ENCODE measurements at regions not wholly inside any gene's neighbourhood (a gene's known extent, or its start where the extent isn't known, plus 50 kb on each side); places are given as distances from the start of the nearest gene placed in this dataset.

DNA sequence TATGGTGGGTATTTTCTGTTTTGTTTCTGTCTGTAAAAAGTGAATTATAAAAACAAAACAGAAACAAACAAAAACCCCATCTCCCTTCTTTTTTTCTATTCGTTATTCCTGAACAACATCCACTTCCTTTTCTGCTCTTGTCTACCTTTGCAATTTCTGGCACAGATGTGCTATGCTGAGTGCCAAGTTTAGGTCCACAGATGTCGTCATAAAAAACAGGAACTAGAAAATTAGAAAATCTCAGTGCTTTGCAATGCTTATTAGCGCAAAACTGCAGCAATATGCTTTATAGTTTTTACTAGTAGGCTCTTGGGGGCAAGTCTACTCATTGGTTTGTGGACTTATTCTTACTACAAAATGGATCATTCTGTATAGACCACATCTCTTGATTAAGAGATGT, 94.2 kb upstream of the PRKCQ start:
- Mint-ChIP-seq H3K9me3 (0 out of 5 replicates have a peak, but pooled peaks cover 0 to 2% of the 10 kb centered on the region in 2 experiments), H3K27ac (no peak overlapping the region), H3K27me3 (ENCODE audit: low read depth) (no peaks in the 10 kb centered on the region), H3K4me1 (peaks cover 4 to 6% of the 10 kb centered on the region in 2 experiments; a peak in 3 of 4 replicates), H3K4me3 (no peak overlapping the region), H3K36me3 (ENCODE audit: insufficient read depth in 1 of 3, low read depth in 3 of 3) (no peaks in the 10 kb centered on the region)
- no peak for TF ChIP-seq CTCF (conservative IDR thresholded peaks at IDR 0.05)
- Histone ChIP-seq H3K9ac (ENCODE audit: extremely low read depth, insufficient read length, low read length) (no peak overlapping the region), H3K9me3 (ENCODE audit: control insufficient read depth, low read depth, low read length) (no peaks in the 10 kb centered on the region), H3K4me1 (ENCODE audit: insufficient read depth, low read length) (no peaks in the 10 kb centered on the region), H3K23ac (ENCODE audit: insufficient read length, low read depth, low read length) (no peak overlapping the region), H3K27me3 (ENCODE audit: insufficient read depth, low read length) (no peaks in the 10 kb centered on the region), H4K20me1 (ENCODE audit: control insufficient read depth, insufficient read depth, insufficient read length) (no peaks in the 10 kb centered on the region), H3K79me1 (ENCODE audit: insufficient read depth, low read depth, low read length, poor library complexity, severe bottlenecking) (no peaks in the 10 kb centered on the region), H2AFZ (ENCODE audit: low read length) (no peak overlapping the region), H2BK20ac (ENCODE audit: low read depth, low read length, poor library complexity, severe bottlenecking) (no peak overlapping the region), H3K79me2 (ENCODE audit: insufficient read depth, low read length) (no peaks in the 10 kb centered on the region), H3K4ac (ENCODE audit: low read depth, low read length) (no peak overlapping the region), H2BK120ac (ENCODE audit: low read depth, low read length, poor library complexity, severe bottlenecking) (no peak overlapping the region), H2BK12ac (ENCODE audit: insufficient read length, low read depth, low read length) (no peak overlapping the region), H3K18ac (ENCODE audit: insufficient read length, low read depth, low read length) (no peak overlapping the region), H3K56ac (ENCODE audit: insufficient read length, low read depth, low read length) (no peak overlapping the region), H2AK5ac (ENCODE audit: insufficient read length, low read length) (no peak overlapping the region), H3K14ac (ENCODE audit: insufficient read depth, low read length) (no peak overlapping the region), H2BK5ac (ENCODE audit: insufficient read length, low read length) (no peak overlapping the region), H4K8ac (replicated peaks; ENCODE audit: insufficient read length, low read depth, low read length) (no peak overlapping the region), H3K23me2 (ENCODE audit: insufficient read length, low read depth, low read length, poor library complexity, severe bottlenecking) (no peaks in the 10 kb centered on the region), H4K5ac (ENCODE audit: insufficient read length, low read depth, low read length) (no peak overlapping the region), H3K4me2 (ENCODE audit: insufficient read depth, insufficient read length, low read length) (no peak overlapping the region), H2BK15ac (ENCODE audit: low read depth, low read length) (no peak overlapping the region), H3K27ac (ENCODE audit: insufficient read length, low read depth, low read length) (no peak overlapping the region), H4K91ac (ENCODE audit: insufficient read length, low read depth, low read length) (no peak overlapping the region), H3T11ph (ENCODE audit: low read length) (no peak overlapping the region)
- WGBS (ENCODE audit: extremely low coverage, insufficient read length, low lambda C conversion rate), result no CpG with 5 or more reads among the region's 3 CpGs
- DNase-seq, result no peak

Data from H9 (cell line).